Neural cell (in vitro differentiated cells): ENCODE measurements at regions not wholly inside any gene's neighbourhood (a gene's known extent, or its start where the extent isn't known, plus 50 kb on each side); places are given as distances from the start of the nearest gene placed in this dataset.

Source experiments
- H2AFZ ChIP-seq: fragments of 200-600, 300-800 bp; sonication (generic), shearing (Covaris generic); 2 replicates; pipeline ENCODE4 v1.6.0; 2014; ENCODE audit warnings: low read depth, mild to moderate bottlenecking, antibody characterized with exemption, low read length, moderate library complexity
- H3F3A ChIP-seq: fragments of 200-600 bp; shearing (Covaris generic); 2 replicates; pipeline ENCODE4 v1.6.1; 2016; ENCODE audit warnings: mild to moderate bottlenecking, moderate library complexity, mixed read lengths, antibody characterized with exemption, low read length; ENCODE audit not compliant: insufficient read depth, poor library complexity, severe bottlenecking
- H3K27ac ChIP-seq: fragments of 200-600, 300-800 bp; sonication (generic), shearing (Covaris generic); 2 replicates; pipeline ENCODE4 v1.5.1; 2014; ENCODE audit warnings: mild to moderate bottlenecking, low read length, moderate library complexity
- H3K27me3 ChIP-seq: fragments of 300-800, 200-600 bp; sonication (generic), shearing (Covaris generic); 2 replicates; pipeline ENCODE4 v1.6.0; 2014; ENCODE audit warnings: mild to moderate bottlenecking, low read depth, low read length, moderate library complexity; ENCODE audit not compliant: insufficient read depth
- H3K36me3 ChIP-seq: fragments of 300-800, 200-600 bp; sonication (generic), shearing (Covaris generic); 2 replicates; pipeline ENCODE4 v1.5.1; 2014; ENCODE audit warnings: mild to moderate bottlenecking, antibody characterized with exemption, low read length, moderate library complexity; ENCODE audit not compliant: insufficient read depth
- H3K4me2 ChIP-seq: fragments of 300-800, 200-600 bp; sonication (generic), shearing (Covaris generic); 2 replicates; pipeline ENCODE4 v1.6.0; 2014; ENCODE audit warnings: mild to moderate bottlenecking, low read length
- H3K4me3 ChIP-seq: fragments of 300-800, 200-600 bp; sonication (generic), shearing (Covaris generic); 2 replicates; pipeline ENCODE4 v1.5.1; 2014; ENCODE audit warnings: mild to moderate bottlenecking, low read length, moderate library complexity
- H3K79me2 ChIP-seq: fragments of 200-600 bp; shearing (Covaris generic); replicated peaks from 2 replicates; pipeline ENCODE4 v1.6.0; 2014; ENCODE audit warnings: mild to moderate bottlenecking, low read length, moderate library complexity; ENCODE audit not compliant: insufficient read depth
- H3K9ac ChIP-seq: fragments of 300-800, 200-600 bp; sonication (generic), shearing (Covaris generic); 2 replicates; pipeline ENCODE4 v1.6.1; 2016; ENCODE audit warnings: mild to moderate bottlenecking, low read length, mixed read lengths
- H3K9me2 ChIP-seq: fragments of 200-600 bp; shearing (Covaris generic); 2 replicates; pipeline ENCODE4 v1.6.1; 2016; ENCODE audit warnings: mild to moderate bottlenecking, low read length, mixed read lengths; ENCODE audit not compliant: insufficient read depth
- H3K9me3 ChIP-seq: fragments of 200-600, 300-800 bp; sonication (generic), shearing (Covaris generic); 2 replicates; pipeline ENCODE4 v1.6.1; 2016; ENCODE audit warnings: mild to moderate bottlenecking, mixed run types, low read length, moderate library complexity, mixed read lengths
- H4K20me1 ChIP-seq: fragments of 200-600 bp; shearing (Covaris generic); 2 replicates; pipeline ENCODE4 v1.6.1; 2016; ENCODE audit warnings: mild to moderate bottlenecking, mixed run types; ENCODE audit not compliant: insufficient read depth
- EP300 ChIP-seq: fragments of 450-650 bp; conservative IDR thresholded peaks from 2 replicates; pipeline ENCODE4 v1.6.1; 2014; ENCODE audit warnings: antibody characterized with exemption, mild to moderate bottlenecking, moderate library complexity; ENCODE audit not compliant: poor library complexity, severe bottlenecking
- EZH2 ChIP-seq: fragments of 200-600, 300-800 bp; shearing (Covaris generic), sonication (generic); IDR thresholded peaks from 2 replicates; pipeline ENCODE4 v1.6.1; 2014; ENCODE audit warnings: antibody characterized with exemption, low read length, borderline replicate concordance, mild to moderate bottlenecking; ENCODE audit not compliant: insufficient read depth, poor library complexity, severe bottlenecking
- MXI1 ChIP-seq: fragments of 450-650 bp; conservative IDR thresholded peaks from 2 replicates; pipeline ENCODE4 v1.6.1; 2014; ENCODE audit warnings: antibody characterized with exemption, mild to moderate bottlenecking; ENCODE audit not compliant: poor library complexity, severe bottlenecking
- POLR2AphosphoS5 ChIP-seq: IDR thresholded peaks from 2 replicates; pipeline ENCODE4 v1.6.1; 2012
- RAD21 ChIP-seq: fragments of 450-650 bp; conservative IDR thresholded peaks from 2 replicates; pipeline ENCODE4 v1.6.1; 2014; ENCODE audit warnings: antibody characterized with exemption, mild to moderate bottlenecking, moderate library complexity
- SMC3 ChIP-seq: fragments of 450-650 bp; conservative IDR thresholded peaks from 2 replicates; pipeline ENCODE4 v1.6.1; 2014; ENCODE audit warnings: antibody characterized with exemption, mild to moderate bottlenecking, moderate library complexity; ENCODE audit not compliant: poor library complexity
- TAF1 ChIP-seq: IDR thresholded peaks from 2 replicates; pipeline ENCODE4 v1.6.1; 2012; ENCODE audit warnings: low read depth
- TF ChIP-seq, protein P1 (sequence below): fragments of 450-650 bp; IDR thresholded peaks from 2 replicates; pipeline ENCODE4 v1.5.1; 2014; ENCODE audit warnings: antibody characterized with exemption, mild to moderate bottlenecking, moderate library complexity; ENCODE audit not compliant: poor library complexity, severe bottlenecking
- TF ChIP-seq, protein P2 (sequence below): IDR thresholded peaks from 2 replicates; pipeline ENCODE4 v1.6.1; 2012; ENCODE audit warnings: borderline replicate concordance

DNA sequence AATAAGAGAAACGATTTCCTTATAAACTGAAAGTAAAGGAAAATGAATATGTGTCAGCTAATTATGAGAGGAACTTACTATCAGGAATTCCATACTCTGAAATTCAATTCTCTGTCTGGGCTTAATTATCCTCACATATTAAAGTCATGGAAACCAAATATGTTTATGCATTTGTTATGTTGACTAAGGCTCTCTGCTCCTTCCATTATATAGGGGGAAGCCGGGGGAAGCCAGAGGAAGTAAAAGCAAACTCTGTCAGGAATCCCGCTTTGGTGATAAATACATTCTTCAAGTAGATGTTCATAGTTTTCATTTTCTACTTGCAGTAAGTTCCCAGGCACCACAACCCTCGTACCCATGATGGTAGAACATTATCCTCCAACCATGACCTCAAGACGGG, 142.8 kb upstream of the VCX2 start:
- H3K27me3 ChIP-seq, result no peaks in the 10 kb centered on the region
- no peaks in the 10 kb centered on the region for H3K79me2 ChIP-seq
- no peak overlapping the region for H3K4me3 ChIP-seq
- no peaks in the 10 kb centered on the region for H4K20me1 ChIP-seq
- no peaks in the 10 kb centered on the region for H3F3A ChIP-seq
- H3K9me3 ChIP-seq, result no peaks in the 10 kb centered on the region
- no peak overlapping the region for H3K9ac ChIP-seq
- no peak overlapping the region for H3K27ac ChIP-seq
- H2AFZ ChIP-seq, result no peak overlapping the region
- no peaks in the 10 kb centered on the region for H3K36me3 ChIP-seq
- TF ChIP-seq EP300 (no peak), MXI1 (no peak), RAD21 (no peak), POLR2AphosphoS5 (no peak), SMC3 (no peak), EZH2 (no peak), TAF1 (no peak)
- TF ChIP-seq, protein P1, sequence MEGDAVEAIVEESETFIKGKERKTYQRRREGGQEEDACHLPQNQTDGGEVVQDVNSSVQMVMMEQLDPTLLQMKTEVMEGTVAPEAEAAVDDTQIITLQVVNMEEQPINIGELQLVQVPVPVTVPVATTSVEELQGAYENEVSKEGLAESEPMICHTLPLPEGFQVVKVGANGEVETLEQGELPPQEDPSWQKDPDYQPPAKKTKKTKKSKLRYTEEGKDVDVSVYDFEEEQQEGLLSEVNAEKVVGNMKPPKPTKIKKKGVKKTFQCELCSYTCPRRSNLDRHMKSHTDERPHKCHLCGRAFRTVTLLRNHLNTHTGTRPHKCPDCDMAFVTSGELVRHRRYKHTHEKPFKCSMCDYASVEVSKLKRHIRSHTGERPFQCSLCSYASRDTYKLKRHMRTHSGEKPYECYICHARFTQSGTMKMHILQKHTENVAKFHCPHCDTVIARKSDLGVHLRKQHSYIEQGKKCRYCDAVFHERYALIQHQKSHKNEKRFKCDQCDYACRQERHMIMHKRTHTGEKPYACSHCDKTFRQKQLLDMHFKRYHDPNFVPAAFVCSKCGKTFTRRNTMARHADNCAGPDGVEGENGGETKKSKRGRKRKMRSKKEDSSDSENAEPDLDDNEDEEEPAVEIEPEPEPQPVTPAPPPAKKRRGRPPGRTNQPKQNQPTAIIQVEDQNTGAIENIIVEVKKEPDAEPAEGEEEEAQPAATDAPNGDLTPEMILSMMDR, result no peak
- H3K9me2 ChIP-seq, result no peaks in the 10 kb centered on the region
- no peak overlapping the region for H3K4me2 ChIP-seq

DNA sequence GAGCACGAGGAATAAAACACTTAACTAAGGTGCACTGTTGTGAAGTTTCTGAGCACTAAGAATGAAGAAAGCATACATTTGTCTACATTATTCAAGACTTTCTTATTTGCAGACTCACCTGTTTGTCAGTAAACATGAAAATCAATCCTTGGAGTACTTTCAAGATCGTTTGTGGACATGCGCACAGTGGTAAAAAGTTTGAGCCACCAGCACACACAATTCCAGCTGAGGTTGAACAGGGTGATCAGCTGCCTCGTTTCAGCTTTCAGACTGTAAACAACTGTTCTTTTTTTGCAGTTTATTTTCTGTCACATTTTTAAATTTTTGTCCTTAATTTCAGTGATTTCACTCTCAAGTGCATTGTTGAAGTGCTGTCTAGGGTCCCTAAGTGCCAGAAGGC, 143.8 kb upstream of the VCX2 start:
- H3K36me3 ChIP-seq, result no peaks in the 10 kb centered on the region
- H3K27ac ChIP-seq, result no peak overlapping the region
- H3K9me3 ChIP-seq, result no peaks in the 10 kb centered on the region
- H3K9ac ChIP-seq, result no peak overlapping the region
- no peaks in the 10 kb centered on the region for H3F3A ChIP-seq
- H2AFZ ChIP-seq, result no peak overlapping the region
- no peak overlapping the region for H3K4me2 ChIP-seq
- H3K9me2 ChIP-seq, result no peaks in the 10 kb centered on the region
- H3K27me3 ChIP-seq, result no peaks in the 10 kb centered on the region
- H3K79me2 ChIP-seq, result no peaks in the 10 kb centered on the region
- no peaks in the 10 kb centered on the region for H4K20me1 ChIP-seq
- TF ChIP-seq EZH2 (no peak), SMC3 (no peak), EP300 (no peak), MXI1 (no peak), POLR2AphosphoS5 (no peak), RAD21 (no peak), TAF1 (no peak)
- TF ChIP-seq, protein P2, sequence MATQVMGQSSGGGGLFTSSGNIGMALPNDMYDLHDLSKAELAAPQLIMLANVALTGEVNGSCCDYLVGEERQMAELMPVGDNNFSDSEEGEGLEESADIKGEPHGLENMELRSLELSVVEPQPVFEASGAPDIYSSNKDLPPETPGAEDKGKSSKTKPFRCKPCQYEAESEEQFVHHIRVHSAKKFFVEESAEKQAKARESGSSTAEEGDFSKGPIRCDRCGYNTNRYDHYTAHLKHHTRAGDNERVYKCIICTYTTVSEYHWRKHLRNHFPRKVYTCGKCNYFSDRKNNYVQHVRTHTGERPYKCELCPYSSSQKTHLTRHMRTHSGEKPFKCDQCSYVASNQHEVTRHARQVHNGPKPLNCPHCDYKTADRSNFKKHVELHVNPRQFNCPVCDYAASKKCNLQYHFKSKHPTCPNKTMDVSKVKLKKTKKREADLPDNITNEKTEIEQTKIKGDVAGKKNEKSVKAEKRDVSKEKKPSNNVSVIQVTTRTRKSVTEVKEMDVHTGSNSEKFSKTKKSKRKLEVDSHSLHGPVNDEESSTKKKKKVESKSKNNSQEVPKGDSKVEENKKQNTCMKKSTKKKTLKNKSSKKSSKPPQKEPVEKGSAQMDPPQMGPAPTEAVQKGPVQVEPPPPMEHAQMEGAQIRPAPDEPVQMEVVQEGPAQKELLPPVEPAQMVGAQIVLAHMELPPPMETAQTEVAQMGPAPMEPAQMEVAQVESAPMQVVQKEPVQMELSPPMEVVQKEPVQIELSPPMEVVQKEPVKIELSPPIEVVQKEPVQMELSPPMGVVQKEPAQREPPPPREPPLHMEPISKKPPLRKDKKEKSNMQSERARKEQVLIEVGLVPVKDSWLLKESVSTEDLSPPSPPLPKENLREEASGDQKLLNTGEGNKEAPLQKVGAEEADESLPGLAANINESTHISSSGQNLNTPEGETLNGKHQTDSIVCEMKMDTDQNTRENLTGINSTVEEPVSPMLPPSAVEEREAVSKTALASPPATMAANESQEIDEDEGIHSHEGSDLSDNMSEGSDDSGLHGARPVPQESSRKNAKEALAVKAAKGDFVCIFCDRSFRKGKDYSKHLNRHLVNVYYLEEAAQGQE, result no peak
- TF ChIP-seq, protein P1, result no peak
- no peak overlapping the region for H3K4me3 ChIP-seq
